Tibial nerve (tissue), 4 donors: ENCODE measurements at regions not wholly inside any gene's neighbourhood (a gene's known extent, or its start where the extent isn't known, plus 50 kb on each side); places are given as distances from the start of the nearest gene placed in this dataset.

Source experiments
- CTCF ChIP-seq, 5 experiments: fragments of 200-600 bp in 3 of 5; fragments of 450-650 bp in 2 of 5; sonication (generic) in 3 of 5; IDR thresholded peaks; one replicate each; pipeline ENCODE4 v1.5.1; 2016 to 2019; ENCODE audit warnings: antibody characterized with exemption in 5 of 5, mild to moderate bottlenecking in 3 of 5, moderate library complexity in 2 of 5
- EP300 ChIP-seq, 2 donors: sonication (generic); formaldehyde crosslinking; IDR thresholded peaks; one replicate each; pipeline ENCODE4 v1.6.1; 2017; ENCODE audit warnings: antibody characterized with exemption in 2 of 2, mild to moderate bottlenecking in 1 of 2
- POLR2A ChIP-seq, 2 donors: fragments of 450-650 bp; IDR thresholded peaks; one replicate each; pipeline ENCODE4 v1.6.1; 2017; ENCODE audit warnings: antibody characterized with exemption in 2 of 2, mild to moderate bottlenecking in 2 of 2, moderate library complexity in 2 of 2

- no peak for TF ChIP-seq POLR2A (IDR thresholded peaks at IDR 0.05)
- TF ChIP-seq CTCF (IDR thresholded peaks at IDR 0.05), result no peak
- no peak for TF ChIP-seq EP300 (IDR thresholded peaks at IDR 0.05)
Observed at GRCh38 chr3:135887220-135887619, 78.3 kb upstream of the PPP2R3A start.
